Transverse colon (tissue), 4 donors: ENCODE measurements at regions not wholly inside any gene's neighbourhood (a gene's known extent, or its start where the extent isn't known, plus 50 kb on each side); places are given as distances from the start of the nearest gene placed in this dataset.
"Not testable (repeated sequence)": the region's sequence is repeated elsewhere in the genome, so short reads cannot be mapped to it uniquely, and the experiment has no call there.

Source experiments
- DNase-seq: peaks from one replicate; pipeline ENCODE4 v3.0.0-alpha.2; 2019
- H3K27ac ChIP-seq, 4 donors: fragments of 200-600 bp; sonication (generic); 2 replicates each; pipeline ENCODE4 v1.5.1; 2016 to 2018; ENCODE audit warnings: inconsistent platforms in 4 of 4
- H3K27me3 ChIP-seq: fragments of 200-600 bp; sonication (generic); 2 replicates; pipeline ENCODE4 v1.5.1; 2017; ENCODE audit warnings: inconsistent platforms
- H3K36me3 ChIP-seq, 4 donors: fragments of 200-600 bp; sonication (generic); 2 replicates each; pipeline ENCODE4 v1.5.1; 2017 to 2019; ENCODE audit warnings: inconsistent platforms in 4 of 4
- H3K4me1 ChIP-seq, 4 donors: fragments of 200-600 bp; sonication (generic); 2 replicates each; pipeline ENCODE4 v1.5.1; 2017 to 2020; ENCODE audit warnings: inconsistent platforms in 4 of 4
- H3K4me3 ChIP-seq, 4 donors: fragments of 200-600 bp; sonication (generic); 1 replicate in 1 of 4; 2 replicates in 3 of 4; pipeline versions ENCODE4 v1.5.1 to v1.6.1; 2017 to 2019; ENCODE audit warnings: inconsistent platforms in 4 of 4
- H3K9me3 ChIP-seq, 2 donors: fragments of 200-600 bp; sonication (generic); 2 replicates each; pipeline ENCODE4 v1.5.1; 2017 to 2019; ENCODE audit warnings: inconsistent platforms in 2 of 2
- EP300 ChIP-seq: sonication (generic); formaldehyde crosslinking; IDR thresholded peaks from one replicate; pipeline ENCODE4 v1.6.1; 2017; ENCODE audit warnings: antibody characterized with exemption, low read depth
- POLR2A ChIP-seq: fragments of 450-650 bp; IDR thresholded peaks from one replicate; pipeline ENCODE4 v1.6.1; 2016; ENCODE audit warnings: antibody characterized with exemption, mild to moderate bottlenecking, moderate library complexity
- POLR2AphosphoS5 ChIP-seq, 3 donors: sonication (generic); formaldehyde crosslinking; IDR thresholded peaks; one replicate each; pipeline ENCODE4 v1.6.1; 2016; ENCODE audit warnings: antibody characterized with exemption in 3 of 3
- WGBS, 2 donors: methylation state at CpG; one replicate each; pipeline ENCODE4 v1.1.5; 2018; ENCODE audit warnings: low coverage in 1 of 2; 5-methylcytosine and 5-hydroxymethylcytosine counted together
- in situ Hi-C, 4 donors: fragments of 200-750 bp; cut with MboI; loops; one replicate each; pipeline versions ENCODE4 v1.15.0 to v1.15.1; 2017; ENCODE audit warnings: low sequenced_read_pairs in 3 of 4, low pct_ligation_motif_present in 1 of 4, low pct_unique_long_range_greater_than_20kb in 1 of 4
- intact Hi-C: fragments of 100-400 bp; cut with DNase I; formaldehyde crosslinking; loops from one replicate; pipeline ENCODE4 v1.15.1; 2023; ENCODE audit warnings: low total_unique reads
- TF ChIP-seq, protein P1 (sequence below), 5 experiments: fragments of 200-600 bp in 3 of 5; fragments of 450-650 bp in 2 of 5; sonication (generic) in 3 of 5; IDR thresholded peaks; 1 replicate in 2 of 5; 2 replicates in 3 of 5; pipeline ENCODE4 v1.5.1; 2016 to 2017; ENCODE audit warnings: antibody characterized with exemption in 5 of 5, inconsistent platforms in 3 of 5, mild to moderate bottlenecking in 2 of 5, moderate library complexity in 1 of 5

DNA sequence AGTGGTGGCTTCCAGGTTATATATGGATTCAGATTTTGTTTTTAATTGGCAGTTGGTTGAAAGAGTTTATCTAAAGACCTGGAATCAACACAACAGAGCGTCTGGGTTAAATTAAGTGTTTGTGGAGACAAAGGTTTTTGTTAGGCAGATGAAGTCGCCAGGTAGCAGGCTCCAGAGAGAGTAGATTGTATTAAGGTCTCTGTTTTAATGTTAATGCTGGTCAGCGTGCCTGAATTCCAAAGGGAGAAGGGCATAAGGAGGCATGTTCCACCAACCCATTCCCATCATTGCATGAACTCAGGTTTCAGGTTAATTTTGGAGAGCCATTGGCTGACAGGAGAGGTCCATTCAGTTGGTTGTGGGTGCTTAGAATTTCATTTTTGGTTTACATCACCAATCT, 744.1 kb upstream of the GJE1 start:
- intact Hi-C loops = no loop called here
- 91 to 92% methylated on average over 3 of the region's 3 CpGs for WGBS, 2 donors
- TF ChIP-seq POLR2A (no peak), EP300 (no peak), POLR2AphosphoS5 (IDR thresholded peaks at IDR 0.05) (no peak)
- TF ChIP-seq, protein P1, sequence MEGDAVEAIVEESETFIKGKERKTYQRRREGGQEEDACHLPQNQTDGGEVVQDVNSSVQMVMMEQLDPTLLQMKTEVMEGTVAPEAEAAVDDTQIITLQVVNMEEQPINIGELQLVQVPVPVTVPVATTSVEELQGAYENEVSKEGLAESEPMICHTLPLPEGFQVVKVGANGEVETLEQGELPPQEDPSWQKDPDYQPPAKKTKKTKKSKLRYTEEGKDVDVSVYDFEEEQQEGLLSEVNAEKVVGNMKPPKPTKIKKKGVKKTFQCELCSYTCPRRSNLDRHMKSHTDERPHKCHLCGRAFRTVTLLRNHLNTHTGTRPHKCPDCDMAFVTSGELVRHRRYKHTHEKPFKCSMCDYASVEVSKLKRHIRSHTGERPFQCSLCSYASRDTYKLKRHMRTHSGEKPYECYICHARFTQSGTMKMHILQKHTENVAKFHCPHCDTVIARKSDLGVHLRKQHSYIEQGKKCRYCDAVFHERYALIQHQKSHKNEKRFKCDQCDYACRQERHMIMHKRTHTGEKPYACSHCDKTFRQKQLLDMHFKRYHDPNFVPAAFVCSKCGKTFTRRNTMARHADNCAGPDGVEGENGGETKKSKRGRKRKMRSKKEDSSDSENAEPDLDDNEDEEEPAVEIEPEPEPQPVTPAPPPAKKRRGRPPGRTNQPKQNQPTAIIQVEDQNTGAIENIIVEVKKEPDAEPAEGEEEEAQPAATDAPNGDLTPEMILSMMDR (IDR thresholded peaks at IDR 0.05) = no peak
- Histone ChIP-seq H3K4me1 (no peaks in the 10 kb centered on the region), H3K27me3 (no peaks in the 10 kb centered on the region), H3K27ac (no peak overlapping the region), H3K36me3 (no peaks in the 10 kb centered on the region), H3K4me3 (no peak overlapping the region), H3K9me3 (no peaks in the 10 kb centered on the region)
- no peak for DNase-seq
- in situ Hi-C loops = no loop called here

DNA sequence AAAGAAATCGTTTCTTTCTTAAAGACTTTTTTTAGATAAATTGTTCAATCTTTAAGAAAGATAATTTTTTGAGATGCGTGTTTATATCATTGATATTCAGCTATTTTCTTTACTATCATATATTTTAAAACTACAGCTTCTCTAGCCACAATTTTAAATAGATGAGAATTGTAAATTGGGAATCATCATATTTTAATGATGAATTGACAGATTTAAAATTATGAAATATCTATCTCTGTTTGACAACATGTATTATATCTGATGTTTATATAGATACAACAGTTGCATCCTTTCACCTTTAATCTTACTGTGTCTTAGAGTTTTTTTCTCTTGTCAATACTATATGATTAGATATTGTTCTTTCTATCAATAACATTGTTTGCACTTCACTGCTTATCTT, 762.3 kb upstream of the GJE1 start:
- peaks cover 0 to 3% of the 10 kb centered on the region in 2 donors for H3K9me3 ChIP-seq
- no peaks in the 10 kb centered on the region for H3K36me3 ChIP-seq
- intact Hi-C loops = no loop called here
- no peak overlapping the region for H3K27ac ChIP-seq
- H3K27me3 ChIP-seq = no peaks in the 10 kb centered on the region
- no peak for DNase-seq
- in situ Hi-C loops = no loop called here
- WGBS, 2 donors = 70 to 90% methylated on average over 2 of the region's 2 CpGs
- TF ChIP-seq, protein P1 (IDR thresholded peaks at IDR 0.05) = no peak
- TF ChIP-seq POLR2A (no peak), EP300 (no peak), POLR2AphosphoS5 (IDR thresholded peaks at IDR 0.05) (no peak)
- no peaks in the 10 kb centered on the region for H3K4me1 ChIP-seq
- H3K4me3 ChIP-seq = no peak overlapping the region

DNA sequence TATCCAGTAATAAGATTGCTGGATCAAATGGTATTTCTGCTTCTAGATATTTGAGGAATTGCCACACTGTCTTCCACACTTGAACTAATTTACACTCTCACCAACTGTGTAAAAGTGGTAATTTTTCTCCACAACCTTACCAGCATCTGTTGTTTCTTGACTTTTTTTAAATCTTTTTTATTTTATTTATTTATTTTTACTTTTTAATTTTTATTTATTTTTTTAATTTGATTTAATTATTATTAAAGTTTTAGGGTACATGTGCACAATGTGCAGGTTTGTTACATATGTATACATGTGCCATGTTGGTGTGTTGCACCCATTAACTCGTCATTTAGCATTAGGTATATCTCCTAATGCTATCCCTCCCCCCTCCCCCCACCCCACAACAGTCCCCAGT, 765.9 kb upstream of the GJE1 start:
- H3K4me3 ChIP-seq, DNase-seq, H3K36me3 ChIP-seq, in situ Hi-C loops, H3K9me3 ChIP-seq, intact Hi-C loops, H3K27me3 ChIP-seq, H3K27ac ChIP-seq, H3K4me1 ChIP-seq: not testable (repeated sequence)
- 80 to 89% methylated on average over 1 of the region's 1 CpG for WGBS, 2 donors

DNA sequence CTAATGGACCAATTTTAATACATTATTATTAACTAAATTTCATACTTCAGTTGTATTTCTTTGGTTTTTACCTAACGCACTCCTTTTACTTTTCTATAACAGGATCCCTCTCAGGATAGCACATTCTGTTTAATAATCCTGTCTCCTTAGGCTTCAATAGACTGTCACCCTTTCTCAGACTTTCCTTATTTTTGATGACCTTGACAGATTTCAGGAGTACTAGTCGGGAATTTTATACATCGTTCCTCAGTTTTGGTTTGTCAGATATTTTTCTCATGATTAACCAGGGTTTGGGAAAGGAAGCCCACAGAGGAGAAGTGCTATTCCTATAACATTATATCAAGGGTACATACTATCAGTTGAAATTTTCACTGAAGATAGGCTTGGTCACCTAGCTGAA, 768.0 kb upstream of the GJE1 start:
- Histone ChIP-seq H3K4me1 (no peaks in the 10 kb centered on the region), H3K27ac (no peak overlapping the region), H3K9me3 (peaks cover 0 to 3% of the 10 kb centered on the region in 2 donors), H3K36me3 (no peaks in the 10 kb centered on the region), H3K4me3 (no peak overlapping the region), H3K27me3 (no peaks in the 10 kb centered on the region)
- WGBS, 2 donors = 87% methylated on average over 3 of the region's 3 CpGs
- DNase-seq = no peak
- TF ChIP-seq POLR2A (no peak), POLR2AphosphoS5 (IDR thresholded peaks at IDR 0.05) (no peak)
- in situ Hi-C loops = no loop called here
- intact Hi-C loops = no loop called here

DNA sequence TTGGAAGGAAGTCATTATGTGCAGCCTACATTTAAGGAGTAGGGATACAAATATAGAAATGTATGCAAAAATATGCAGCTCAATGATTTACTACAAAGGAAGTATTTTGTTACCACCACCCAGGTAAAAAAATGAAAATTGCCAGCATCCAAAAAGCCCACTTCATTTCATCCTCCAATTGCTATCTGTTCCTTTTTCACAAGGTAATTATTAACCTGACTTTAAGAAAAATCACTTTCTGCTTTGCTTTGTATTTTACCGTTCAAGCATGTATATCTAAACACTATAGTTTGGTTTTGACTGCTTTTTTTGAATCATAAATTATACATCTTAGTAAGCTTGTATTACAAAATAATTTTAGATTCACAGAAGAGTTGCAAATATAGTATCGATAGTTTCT, 768.5 kb upstream of the GJE1 start:
- in situ Hi-C loops = no loop called here
- intact Hi-C loops = no loop called here
- H3K27me3 ChIP-seq = no peaks in the 10 kb centered on the region
- no peak for DNase-seq
- WGBS, 2 donors = 74 to 89% methylated on average over 2 of the region's 2 CpGs
- H3K9me3 ChIP-seq = peaks cover 0 to 3% of the 10 kb centered on the region in 2 donors
- TF ChIP-seq POLR2AphosphoS5 (IDR thresholded peaks at IDR 0.05) (no peak), POLR2A (no peak), EP300 (no peak)
- TF ChIP-seq, protein P1 (IDR thresholded peaks at IDR 0.05) = no peak
- H3K4me3 ChIP-seq = no peak overlapping the region
- no peak overlapping the region for H3K27ac ChIP-seq
- no peaks in the 10 kb centered on the region for H3K36me3 ChIP-seq
- no peaks in the 10 kb centered on the region for H3K4me1 ChIP-seq
